Esophagus squamous epithelium (tissue), 5 donors: ENCODE measurements at regions not wholly inside any gene's neighbourhood (a gene's known extent, or its start where the extent isn't known, plus 50 kb on each side); places are given as distances from the start of the nearest gene placed in this dataset.
"Not testable (repeated sequence)": the region's sequence is repeated elsewhere in the genome, so short reads cannot be mapped to it uniquely, and the experiment has no call there.

Experiments
- DNase-seq: peaks from one replicate; lab custom pipeline; 2025; lab: John Stamatoyannopoulos, UW
- H3K27ac ChIP-seq, 4 donors: fragments of 200-600 bp; sonication (generic); one replicate each; pipeline ENCODE4 v1.5.1; 2016 to 2019; ENCODE audit warnings: mild to moderate bottlenecking in 1 of 4
- H3K27me3 ChIP-seq, 4 donors: fragments of 200-600 bp; sonication (generic); 1 replicate in 3 of 4; 2 replicates in 1 of 4; pipeline versions ENCODE4 v1.5.1 to v1.6.0; 2017 to 2021; ENCODE audit warnings: antibody characterized with exemption in 1 of 4
- H3K36me3 ChIP-seq, 3 donors: fragments of 200-600 bp; sonication (generic); one replicate each; pipeline ENCODE4 v1.5.1; 2016 to 2019
- H3K4me1 ChIP-seq, 3 donors: fragments of 200-600 bp; sonication (generic); one replicate each; pipeline ENCODE4 v1.5.1; 2017 to 2019
- H3K4me3 ChIP-seq, 4 donors: fragments of 200-600 bp; sonication (generic); 1 replicate in 3 of 4; 2 replicates in 1 of 4; pipeline ENCODE4 v1.5.1; 2016 to 2019; ENCODE audit warnings: mild to moderate bottlenecking in 2 of 4, moderate library complexity in 1 of 4
- H3K9me3 ChIP-seq, 3 donors: fragments of 200-600 bp; sonication (generic); one replicate each; pipeline ENCODE4 v1.5.1; 2016 to 2019
- CTCF ChIP-seq, 6 experiments: fragments of 450-650 bp in 4 of 6; fragments of 200-600 bp in 2 of 6; sonication (generic) in 2 of 6; IDR thresholded peaks; one replicate each; pipeline ENCODE4 v1.5.1; 2016 to 2019; ENCODE audit warnings: antibody characterized with exemption in 6 of 6, mild to moderate bottlenecking in 4 of 6, moderate library complexity in 4 of 6
- POLR2A ChIP-seq, 4 donors: fragments of 450-650 bp; IDR thresholded peaks; one replicate each; pipeline ENCODE4 v1.6.1; 2017; ENCODE audit warnings: antibody characterized with exemption in 4 of 4, mild to moderate bottlenecking in 4 of 4, moderate library complexity in 3 of 4
- WGBS, 2 donors: methylation state at CpG; one replicate each; pipeline ENCODE4 v1.1.5; 2018; 5-methylcytosine and 5-hydroxymethylcytosine counted together
- intact Hi-C: fragments of 100-400 bp; cut with DNase I; formaldehyde crosslinking; loops from one replicate; pipeline ENCODE4 v1.15.0; 2022
- donor health status: DM: yes; HTN: yes; CAD: no.

GRCh38 chr1:219415433-219415832 is 197.5 kb downstream of the ZC3H11B start:
- no peak for TF ChIP-seq CTCF (IDR thresholded peaks at IDR 0.05)
- no peak for TF ChIP-seq POLR2A (IDR thresholded peaks at IDR 0.05)
- intact Hi-C loops, result no loop called here

GRCh38 chr1:219414250-219414649 is 198.7 kb downstream of the ZC3H11B start:
- no peaks in the 10 kb centered on the region for H3K9me3 ChIP-seq
- intact Hi-C loops, result no loop called here
- no peak overlapping the region for H3K4me3 ChIP-seq
- no peak overlapping the region for H3K27ac ChIP-seq
- no peaks in the 10 kb centered on the region for H3K27me3 ChIP-seq
- H3K4me1 ChIP-seq, result no peaks in the 10 kb centered on the region
- no peak for TF ChIP-seq CTCF (IDR thresholded peaks at IDR 0.05)
- DNase-seq, result no peak
- no peaks in the 10 kb centered on the region for H3K36me3 ChIP-seq
- WGBS, 2 donors, result 76 to 82% methylated on average over 4 of the region's 4 CpGs

More at GRCh38 chr1:219415433-219415832, 197.5 kb downstream of the ZC3H11B start:
- H3K4me3 ChIP-seq, result no peak overlapping the region
- no peak for DNase-seq
- H3K36me3 ChIP-seq, result no peaks in the 10 kb centered on the region
- H3K27me3 ChIP-seq, result no peaks in the 10 kb centered on the region
- H3K9me3 ChIP-seq, result no peaks in the 10 kb centered on the region
- H3K4me1 ChIP-seq, result peaks cover 0 to 3% (median 0%) of the 10 kb centered on the region in 3 donors
- no peak overlapping the region for H3K27ac ChIP-seq
- WGBS, 2 donors, result 92 to 94% methylated on average over 2 of the region's 2 CpGs

GRCh38 chr1:219413536-219413935 is 199.4 kb downstream of the ZC3H11B start:
- Histone ChIP-seq H3K36me3 (no peaks in the 10 kb centered on the region), H3K4me3 (no peak overlapping the region), H3K9me3 (no peaks in the 10 kb centered on the region), H3K4me1 (no peaks in the 10 kb centered on the region), H3K27me3 (no peaks in the 10 kb centered on the region), H3K27ac (no peak overlapping the region)
- no peak for DNase-seq
- 35 to 56% methylated on average over 1 of the region's 1 CpG for WGBS, 2 donors
- intact Hi-C loops, result no loop called here
- TF ChIP-seq CTCF (IDR thresholded peaks at IDR 0.05), result no peak

- intact Hi-C loops, result no loop called here
- WGBS, 2 donors, result 86 to 94% methylated on average over 3 of the region's 3 CpGs
- no peak for TF ChIP-seq CTCF (IDR thresholded peaks at IDR 0.05)
- no peak for TF ChIP-seq POLR2A (IDR thresholded peaks at IDR 0.05)
Measured at GRCh38 chr1:219412772-219413171, 200.1 kb downstream of the ZC3H11B start.

GRCh38 chr1:219410721-219411120 is 202.2 kb downstream of the ZC3H11B start:
- H3K27ac ChIP-seq, H3K4me1 ChIP-seq, H3K4me3 ChIP-seq, H3K36me3 ChIP-seq, DNase-seq, H3K27me3 ChIP-seq, H3K9me3 ChIP-seq, intact Hi-C loops: not testable (repeated sequence)
- no CpG with 5 or more reads among the region's 22 CpGs for WGBS, 2 donors

More at GRCh38 chr1:219412772-219413171, 200.1 kb downstream of the ZC3H11B start:
- H3K4me1 ChIP-seq, result no peaks in the 10 kb centered on the region
- DNase-seq, result no peak
- H3K27me3 ChIP-seq, result no peaks in the 10 kb centered on the region
- no peaks in the 10 kb centered on the region for H3K9me3 ChIP-seq
- H3K36me3 ChIP-seq, result no peaks in the 10 kb centered on the region
- no peak overlapping the region for H3K4me3 ChIP-seq
- H3K27ac ChIP-seq, result no peak overlapping the region
